DMS53 (cell line): ENCODE measurements at regions not wholly inside any gene's neighbourhood (a gene's known extent, or its start where the extent isn't known, plus 50 kb on each side); places are given as distances from the start of the nearest gene placed in this dataset.

Experiments
- DNase-seq: peaks from one replicate; lab custom pipeline; 2025; lab: John Stamatoyannopoulos, UW

DNA sequence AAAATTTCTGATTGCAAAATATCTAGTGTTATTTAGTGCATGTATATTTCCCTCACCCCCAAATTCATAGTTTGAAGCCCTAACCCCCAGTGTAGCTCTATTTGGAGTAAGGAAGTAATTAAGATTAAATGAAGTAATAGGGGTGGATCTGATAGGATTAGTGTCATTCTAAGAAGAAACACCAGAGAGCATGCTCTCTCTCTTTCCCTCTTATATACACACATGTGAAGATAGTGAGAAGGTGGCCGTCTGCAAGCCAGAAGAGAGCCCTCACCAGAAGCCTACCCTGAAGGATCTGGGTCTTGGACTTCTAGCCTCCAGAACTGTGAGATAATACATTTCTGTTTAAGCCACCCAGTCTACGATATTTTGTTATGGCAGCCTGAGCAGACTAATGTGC is 120.3 kb downstream of the TMEM30B start:
- DNase-seq: no peak

DNA sequence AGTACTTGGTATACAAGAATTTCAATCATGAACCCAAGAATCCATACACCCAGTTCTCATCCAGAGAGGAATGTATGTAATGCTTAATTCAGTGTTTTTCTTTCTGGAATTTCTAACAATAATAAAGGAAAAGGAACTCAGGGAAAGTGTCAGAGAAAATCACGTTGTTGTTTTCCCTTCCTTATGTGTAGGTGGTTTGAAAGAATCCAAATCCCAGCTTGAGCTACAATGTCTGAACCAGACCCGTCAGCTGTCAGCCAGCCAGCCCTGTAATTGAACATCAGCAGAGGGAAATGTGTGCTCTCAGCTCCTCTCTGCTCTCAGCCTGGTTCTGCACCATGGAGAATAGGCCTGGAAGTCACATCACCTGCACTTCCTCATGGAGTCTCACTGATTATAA is 126.5 kb downstream of the TMEM30B start:
- DNase-seq: no peak

GRCh38 chr14:61153914-61154545 is 127.1 kb downstream of the TMEM30B start:
- DNase-seq: no peak

DNA sequence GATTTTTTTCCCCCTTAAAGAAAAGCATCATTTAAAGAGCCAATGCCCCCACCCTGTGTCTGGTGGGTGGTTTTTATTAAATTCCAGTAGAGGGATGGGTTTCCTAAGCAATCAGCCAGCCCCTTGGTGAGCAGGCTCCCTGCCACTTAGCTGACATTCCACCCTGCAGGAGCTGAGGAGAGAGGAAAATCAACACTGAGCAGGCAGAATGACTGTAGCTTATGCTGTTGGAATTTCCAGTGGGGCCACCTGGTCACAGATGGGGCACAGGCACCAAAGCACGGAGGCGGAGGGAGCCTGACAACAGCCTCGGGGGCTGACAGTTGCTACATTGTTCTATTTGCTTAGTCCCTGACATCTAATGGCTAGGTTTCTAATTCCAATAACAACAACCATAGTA is 127.7 kb downstream of the TMEM30B start:
- DNase-seq: no peak

GRCh38 chr14:61152851-61153364 is 128.2 kb downstream of the TMEM30B start:
- no peak for DNase-seq

GRCh38 chr14:61151251-61151650 is 129.9 kb downstream of the TMEM30B start:
- DNase-seq: no peak

GRCh38 chr14:61150851-61151250 is 130.3 kb downstream of the TMEM30B start:
- no peak for DNase-seq

GRCh38 chr14:61149896-61150295 is 131.2 kb downstream of the TMEM30B start:
- DNase-seq: no peak

GRCh38 chr14:61148742-61149350 is 132.3 kb downstream of the TMEM30B start:
- DNase-seq: no peak

DNA sequence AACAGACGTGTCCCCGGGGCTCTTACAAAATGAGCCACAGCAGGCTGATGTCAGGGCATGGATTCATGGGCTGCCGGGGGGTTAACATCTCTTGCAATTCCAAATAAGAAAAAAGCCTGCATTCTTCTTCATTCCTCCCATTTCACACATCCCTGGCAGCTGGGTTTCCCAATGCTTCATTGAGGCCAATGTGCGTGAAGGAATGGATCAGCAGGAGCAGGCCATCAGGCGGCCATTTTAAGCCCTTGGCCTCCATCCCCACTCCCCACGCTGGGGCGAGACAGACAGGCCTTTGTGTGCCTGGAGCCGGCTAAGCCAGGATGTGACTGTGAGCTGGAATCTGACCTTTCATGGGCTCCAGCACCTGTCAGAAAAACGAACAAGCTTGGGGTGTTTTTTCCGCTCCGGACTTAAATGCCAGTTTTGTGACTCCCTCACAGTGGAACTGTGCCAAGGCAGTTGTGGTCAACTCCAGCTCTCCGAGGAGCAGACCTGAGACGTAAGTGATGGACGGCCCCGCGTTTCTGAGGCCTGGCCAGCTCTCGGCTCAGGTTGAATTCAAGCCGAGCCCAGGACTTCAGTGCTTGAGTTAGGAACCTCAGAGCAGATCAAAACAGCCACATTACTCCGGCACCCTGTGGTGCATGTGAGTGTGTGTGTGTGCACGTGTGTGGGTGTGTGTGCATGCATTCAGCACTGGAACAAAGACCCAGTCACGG is 133.1 kb downstream of the TMEM30B start:
- DNase-seq: no peak

DNA sequence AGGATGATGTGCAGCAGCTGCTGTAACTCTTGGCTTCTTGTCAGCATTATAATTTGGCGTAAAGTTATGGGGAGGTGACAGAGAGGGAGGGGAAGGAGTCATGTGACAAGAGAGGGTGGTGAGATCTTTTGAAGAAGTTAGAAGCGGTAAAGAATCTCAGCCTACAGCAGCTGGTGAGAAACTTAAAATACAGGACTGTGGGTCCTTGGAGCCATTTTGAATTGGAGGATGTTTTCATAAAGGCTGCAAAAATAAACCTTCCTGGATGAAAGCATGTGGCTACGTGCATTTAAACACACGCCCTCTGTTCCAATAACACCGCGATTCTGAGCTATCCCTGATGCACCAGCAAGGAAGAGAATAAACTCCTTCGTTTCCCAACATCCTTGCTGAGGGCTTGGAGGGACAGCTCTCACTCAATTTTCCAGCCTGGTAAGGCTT is 133.7 kb downstream of the TMEM30B start:
- no peak for DNase-seq

GRCh38 chr14:61146899-61147298 is 134.2 kb downstream of the TMEM30B start:
- DNase-seq: no peak

DNA sequence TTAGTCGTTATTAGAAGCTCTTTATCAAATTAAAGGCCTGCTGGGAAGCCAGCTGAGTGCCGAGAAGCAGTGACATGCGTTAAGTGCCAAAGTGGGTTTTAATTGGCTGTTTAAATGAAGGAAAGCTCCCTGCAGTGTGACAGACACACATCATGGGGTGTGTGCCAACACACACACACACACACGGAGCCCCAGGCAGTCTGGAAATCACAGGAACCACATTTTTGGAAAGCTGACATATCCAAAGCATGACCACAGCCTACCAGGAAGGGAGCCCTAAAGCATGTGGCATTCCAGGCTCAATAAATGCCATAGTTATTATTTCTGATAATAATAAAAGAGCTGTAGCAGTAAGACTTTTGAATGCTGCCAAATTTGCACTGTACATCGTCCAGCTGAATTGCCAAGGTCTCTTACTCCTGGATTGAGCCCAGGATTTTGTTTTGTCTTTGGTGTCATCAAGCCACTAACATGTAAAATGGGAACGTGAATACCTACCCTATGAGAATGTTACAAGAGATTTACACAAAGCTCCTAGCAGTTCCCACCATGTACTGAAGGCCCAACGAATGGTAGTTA is 135.1 kb downstream of the TMEM30B start:
- no peak for DNase-seq

DNA sequence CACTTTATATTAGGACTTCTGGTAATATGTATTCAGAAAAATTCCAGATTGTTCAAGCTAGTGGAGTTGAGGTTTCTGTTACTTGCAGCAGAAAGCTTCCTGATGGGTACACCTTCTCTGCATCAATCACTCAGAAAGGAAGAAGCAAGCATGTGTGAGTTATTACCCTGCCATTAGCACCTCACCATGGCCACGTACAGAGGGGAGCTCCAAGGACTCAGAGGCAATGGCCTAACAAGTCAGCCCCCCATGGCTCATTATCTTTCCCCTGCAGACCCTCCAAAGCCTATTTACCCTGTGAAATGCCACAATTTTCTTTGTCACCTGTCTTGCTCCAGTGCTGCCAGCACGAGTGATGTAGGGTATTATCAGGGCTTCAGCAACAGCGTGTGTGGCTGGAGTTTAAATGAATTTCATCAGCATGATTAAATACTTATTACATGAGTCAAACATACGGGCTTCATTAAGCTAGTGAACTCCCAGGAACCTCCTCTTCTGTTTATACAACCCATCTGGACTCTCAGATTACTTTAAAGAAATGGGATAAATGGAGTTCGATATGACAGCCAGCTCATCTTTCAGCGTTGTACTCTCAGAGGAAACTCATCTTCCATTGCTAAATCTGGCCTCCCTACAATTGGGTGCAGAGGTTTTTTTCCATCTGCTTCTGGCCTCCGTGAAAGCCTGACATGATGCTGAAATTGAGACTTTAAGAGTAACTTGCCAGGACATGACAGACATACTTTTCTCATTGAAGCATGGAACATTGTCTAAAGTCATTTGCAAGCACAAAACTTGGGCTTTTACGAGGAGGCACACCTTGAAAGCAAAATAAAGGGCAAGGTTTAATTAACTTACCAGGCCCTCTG is 135.9 kb downstream of the TMEM30B start:
- DNase-seq: no peak

- DNase-seq: peak; percentile 19
These were observed 136.8 kb downstream of the TMEM30B start for GRCh38 chr14:61144117-61145033.

GRCh38 chr14:61140872-61141271 is 140.3 kb downstream of the TMEM30B start:
- no peak for DNase-seq

DNA sequence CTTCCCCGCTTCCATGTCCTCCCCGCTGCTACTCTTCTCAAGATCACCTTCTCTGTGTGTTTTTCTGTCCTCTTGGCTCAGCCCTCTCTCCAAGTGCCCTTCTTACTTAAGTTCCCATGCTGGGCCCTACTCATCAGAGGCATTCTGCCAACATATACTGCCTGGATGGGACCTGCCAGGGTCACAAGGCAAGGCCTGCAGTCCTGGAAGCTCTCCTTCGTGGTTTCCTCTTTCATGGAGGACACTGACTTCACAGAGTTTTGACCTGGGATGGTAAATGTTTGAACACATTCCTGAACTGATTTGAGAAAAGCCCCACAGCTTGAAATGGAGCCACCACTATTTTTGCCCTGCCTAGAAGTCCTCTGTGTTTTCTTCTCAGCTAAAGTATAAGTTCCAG is 140.9 kb downstream of the TMEM30B start:
- no peak for DNase-seq

DNA sequence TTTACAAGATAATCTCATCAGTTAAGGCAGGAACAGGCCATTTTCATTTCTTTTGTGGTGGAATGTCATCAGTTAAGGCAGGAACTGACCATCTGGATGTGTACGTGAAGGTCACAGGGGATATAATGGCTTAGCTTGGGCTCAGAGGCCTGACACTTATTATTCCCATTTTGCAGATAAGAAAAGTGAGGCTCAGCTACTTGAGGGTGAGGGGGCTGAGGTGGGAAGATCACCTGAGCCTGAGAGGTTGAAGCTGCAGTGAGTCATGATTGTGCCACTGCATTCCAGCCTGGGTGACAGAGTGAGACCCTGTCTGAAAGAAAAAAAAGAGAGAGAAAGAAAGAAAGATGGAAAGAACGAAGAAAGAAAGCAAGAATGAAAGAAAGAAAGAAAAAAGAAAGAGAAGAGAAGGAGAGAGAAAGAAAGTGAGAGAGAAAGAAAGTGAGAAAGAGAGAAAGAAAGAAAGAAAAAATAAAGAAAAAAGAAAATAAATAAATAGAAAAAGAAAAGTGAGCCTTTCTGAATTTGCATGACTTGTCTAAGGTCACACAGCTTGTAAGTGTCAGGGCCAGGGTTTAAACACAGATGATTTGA is 142.0 kb downstream of the TMEM30B start:
- DNase-seq: no peak

DNA sequence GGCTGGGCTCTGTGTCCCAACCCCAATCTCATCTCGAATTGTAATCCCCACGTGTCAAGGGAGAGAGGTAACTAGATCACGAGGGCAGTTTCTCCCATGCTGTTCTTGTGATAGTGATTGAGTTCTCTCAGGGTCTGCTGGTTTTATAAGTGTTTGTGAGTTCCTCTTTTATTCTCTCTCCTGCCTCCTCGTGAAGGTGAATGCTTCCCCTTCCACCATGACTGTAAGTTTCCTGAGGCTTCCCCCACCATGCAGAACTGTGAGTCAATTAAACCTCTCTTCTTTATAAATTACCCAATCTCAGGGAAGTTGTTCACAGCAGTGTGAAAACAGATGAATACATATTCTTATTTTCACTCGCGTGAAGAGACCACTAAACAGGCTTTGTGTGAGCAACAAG is 148.2 kb downstream of the TMEM30B start:
- no peak for DNase-seq

DNA sequence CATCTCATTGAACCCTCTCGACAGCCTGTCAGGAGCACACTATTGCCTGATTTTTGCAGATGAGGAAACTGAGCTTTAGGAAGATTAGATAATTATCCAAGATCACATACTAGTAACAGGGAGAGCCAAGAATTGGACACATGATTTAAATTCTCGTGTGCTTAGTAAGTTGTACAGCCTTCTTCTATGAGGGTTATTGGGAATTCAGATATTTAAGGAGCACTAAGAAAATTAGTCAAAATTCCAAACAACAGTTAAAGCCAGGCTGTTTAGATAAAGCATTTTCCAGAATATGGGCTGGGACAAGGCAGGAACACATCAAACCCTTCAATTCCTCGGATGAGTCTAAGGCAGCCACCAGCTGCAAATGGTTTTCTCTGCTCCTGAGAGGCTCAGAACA is 148.8 kb downstream of the TMEM30B start:
- no peak for DNase-seq
